Nucleus accumbens (tissue), 56 donors: ENCODE measurements at regions not wholly inside any gene's neighbourhood (a gene's known extent, or its start where the extent isn't known, plus 50 kb on each side); places are given as distances from the start of the nearest gene placed in this dataset.
"Not testable (repeated sequence)": the region's sequence is repeated elsewhere in the genome, so short reads cannot be mapped to it uniquely, and the experiment has no call there.

Source experiments
- DNase-seq, 56 donors: peaks; one replicate each; lab custom pipeline; 2025; lab: John Stamatoyannopoulos, UW

DNA sequence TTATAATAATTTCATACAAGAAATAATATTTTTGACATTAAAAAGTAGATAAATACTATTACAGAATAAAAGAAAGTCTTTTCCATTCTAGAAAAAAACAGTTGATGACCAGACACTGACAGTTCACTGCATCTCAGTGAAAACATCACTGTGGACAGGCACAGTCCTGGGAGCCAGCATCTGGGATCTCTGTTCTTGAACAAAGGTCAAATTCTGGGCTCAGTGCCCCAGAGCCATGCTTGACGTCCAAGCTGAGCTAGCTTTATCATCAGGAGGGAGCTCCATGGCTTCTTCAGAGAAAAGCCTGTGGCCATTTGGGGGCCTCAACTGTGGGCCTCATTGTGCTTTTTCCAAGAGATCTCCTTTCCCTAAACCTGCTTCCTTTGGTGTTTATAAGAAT, 86.1 kb upstream of the SRD5A2 start:
- DNase-seq: no peak

DNA sequence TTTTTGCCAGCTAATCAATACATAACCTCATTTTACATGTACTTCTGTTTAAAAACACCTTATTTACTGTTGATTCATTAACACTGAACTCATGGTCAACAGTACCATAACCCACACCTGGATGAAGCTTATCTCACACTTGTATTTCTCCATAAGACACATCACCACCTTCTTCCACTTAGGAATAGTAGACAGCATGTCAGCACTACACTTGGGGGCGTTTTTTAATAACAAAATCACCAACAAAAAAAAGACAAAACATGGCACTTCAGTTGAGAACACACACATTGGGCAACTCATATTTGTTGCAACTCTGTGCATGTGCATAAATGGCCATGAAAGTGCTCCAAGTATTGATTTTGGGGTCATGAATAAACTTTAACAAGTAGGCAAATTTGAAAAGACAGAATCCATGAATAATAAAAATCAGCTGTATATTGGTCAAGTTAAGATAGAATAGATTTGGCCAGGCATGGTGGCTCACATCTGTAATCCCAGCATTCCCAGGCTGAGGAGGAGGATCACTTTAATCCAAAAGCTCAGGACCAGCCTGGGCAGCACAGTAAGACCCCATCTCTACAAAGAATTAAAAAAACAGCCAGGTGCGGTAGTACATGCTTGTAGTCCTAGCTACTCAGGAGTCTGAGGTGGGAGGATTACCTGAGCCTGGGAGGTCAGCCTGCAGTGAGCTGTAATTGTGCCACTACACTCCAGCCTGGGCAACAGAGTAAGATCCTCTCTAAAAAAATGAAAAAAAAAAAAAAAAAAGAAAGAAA, 84.4 kb upstream of the SRD5A2 start:
- no peak for DNase-seq

DNA sequence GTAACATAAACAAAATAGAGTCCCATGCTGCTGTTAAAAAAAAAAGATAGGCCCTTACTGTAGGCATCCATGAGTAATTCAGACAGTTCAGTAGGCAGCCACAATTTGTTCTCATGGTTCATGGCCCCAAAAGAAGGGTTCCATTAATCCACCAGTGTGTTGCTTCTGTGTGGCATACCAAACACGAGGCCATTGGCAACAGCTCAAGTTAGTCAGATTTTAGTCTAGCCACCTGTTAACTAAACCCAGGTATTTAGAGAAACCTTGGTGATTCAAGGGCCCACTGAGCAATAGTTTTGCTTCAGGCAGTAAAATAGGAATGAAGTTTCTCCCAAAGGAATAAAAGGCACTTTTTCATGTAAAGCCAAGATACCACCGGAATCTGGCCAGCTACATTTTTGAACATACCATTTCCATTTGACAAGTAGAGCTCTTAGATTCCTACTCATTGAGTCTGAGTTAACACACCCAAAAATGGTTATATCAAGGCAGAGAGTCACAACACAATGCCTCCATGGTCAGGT, 80.1 kb upstream of the SRD5A2 start:
- DNase-seq: no peak

DNA sequence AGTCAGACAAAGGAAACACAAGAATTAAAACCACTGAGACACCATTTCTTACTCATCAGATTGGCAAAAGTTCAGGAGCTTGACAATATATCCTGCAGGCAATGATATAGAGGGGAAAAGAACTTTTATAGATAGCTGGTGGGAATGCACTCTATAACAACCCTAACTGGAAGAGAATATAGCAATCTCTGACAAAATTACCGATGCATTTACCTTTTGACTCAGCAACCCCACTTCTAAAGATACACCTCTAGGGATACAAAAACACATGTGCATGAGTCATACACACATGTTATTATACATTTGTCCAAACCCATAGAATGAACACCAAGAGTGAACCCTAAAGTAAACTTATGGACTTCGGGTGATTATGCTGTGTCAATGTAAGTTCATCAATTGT, 79.4 kb upstream of the SRD5A2 start:
- DNase-seq: no peak

DNA sequence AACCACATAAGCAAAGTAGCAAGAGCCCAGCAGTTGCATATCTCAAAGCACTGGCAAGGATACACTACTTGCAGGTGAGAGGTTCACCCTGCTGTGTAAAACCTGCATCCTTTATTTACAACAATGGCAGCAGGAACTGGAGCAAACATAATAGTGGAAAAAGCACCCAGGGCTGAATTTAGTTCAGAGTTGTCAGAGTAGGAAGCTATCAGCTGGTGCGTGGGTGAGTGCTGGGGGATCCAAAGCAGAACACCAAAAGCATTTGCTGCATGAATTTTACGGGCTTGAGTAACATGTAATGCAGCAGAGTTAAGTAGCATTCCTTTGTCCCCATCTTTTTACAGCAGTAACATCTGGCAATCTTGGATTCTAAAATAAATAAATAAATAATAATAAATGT, 73.5 kb upstream of the SRD5A2 start:
- DNase-seq: peak in 27 of 56 donors; percentile 0 to 55 (median 10)

DNA sequence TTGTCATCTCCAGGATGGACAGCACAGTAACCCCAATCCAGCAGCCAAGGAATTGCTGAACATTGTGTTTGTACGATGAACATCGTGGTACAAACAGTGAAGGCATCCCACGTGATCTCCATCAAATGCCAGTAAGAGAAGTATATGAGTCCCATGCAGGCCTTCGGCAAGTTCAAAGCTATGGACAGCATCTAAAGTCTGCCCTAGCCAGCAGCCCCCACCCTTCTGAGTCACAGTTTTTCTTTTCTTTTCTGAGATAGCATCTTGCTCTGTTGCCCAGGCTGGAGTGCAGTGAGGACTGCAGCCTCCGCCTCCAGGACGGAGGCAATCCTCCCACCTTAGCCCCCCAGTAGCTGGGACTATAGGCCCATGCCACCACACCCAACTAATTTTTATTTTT, 71.0 kb upstream of the SRD5A2 start:
- no peak for DNase-seq

DNA sequence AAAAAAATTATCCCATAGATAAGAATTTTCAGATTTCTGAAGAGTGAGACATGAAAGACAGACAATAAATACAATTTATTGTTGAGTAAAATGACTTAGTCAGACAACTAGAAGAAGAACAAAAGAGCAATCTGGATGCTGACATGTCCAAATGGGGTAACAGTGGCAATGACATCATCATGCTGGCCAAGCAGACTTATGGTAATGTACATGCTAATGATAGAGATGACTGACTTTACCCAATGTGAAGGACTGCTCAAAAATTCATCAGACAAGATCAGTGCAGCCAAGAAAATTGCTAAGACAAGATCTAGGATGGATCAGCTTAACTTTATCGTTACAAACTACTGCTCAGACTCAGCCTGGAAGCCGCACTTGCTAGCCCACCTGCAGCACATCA, 70.5 kb upstream of the SRD5A2 start:
- no peak for DNase-seq

DNA sequence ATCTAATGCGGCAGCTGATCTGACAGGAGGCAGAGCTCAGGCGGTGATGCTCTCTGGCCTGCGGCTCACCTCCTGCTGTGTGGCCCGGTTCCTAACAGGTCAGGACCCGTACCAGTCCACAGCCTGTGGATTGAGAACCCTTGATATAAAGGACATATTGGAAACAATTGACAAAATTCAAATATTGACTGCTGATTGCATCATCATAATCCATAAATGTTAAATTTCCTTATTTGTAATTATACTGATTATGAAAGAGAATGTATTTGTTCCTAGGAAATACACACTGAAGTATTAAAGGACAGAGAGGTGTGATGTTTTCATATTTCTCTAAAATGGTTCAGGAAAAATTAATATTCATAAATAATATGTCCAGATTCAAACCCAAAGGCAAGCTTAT, 63.8 kb upstream of the SRD5A2 start:
- no peak for DNase-seq

DNA sequence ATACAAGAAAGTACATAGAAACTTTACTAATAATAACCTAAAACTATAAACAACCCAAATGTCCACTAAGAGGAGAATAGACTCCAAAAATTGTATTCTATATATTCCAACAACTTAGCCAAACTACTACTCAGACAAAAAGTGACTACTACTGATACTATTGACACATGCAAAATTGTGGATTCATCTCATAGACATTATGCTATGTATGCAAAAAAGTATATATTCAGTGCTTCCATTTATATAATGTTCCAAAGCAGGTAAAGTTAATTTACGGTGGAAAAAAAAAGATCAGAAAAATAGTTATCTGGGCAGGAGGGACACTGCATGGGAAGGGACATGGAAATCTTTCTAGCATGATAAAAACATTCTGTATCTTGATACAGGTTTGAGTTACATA, 62.0 kb upstream of the SRD5A2 start:
- no peak for DNase-seq

DNA sequence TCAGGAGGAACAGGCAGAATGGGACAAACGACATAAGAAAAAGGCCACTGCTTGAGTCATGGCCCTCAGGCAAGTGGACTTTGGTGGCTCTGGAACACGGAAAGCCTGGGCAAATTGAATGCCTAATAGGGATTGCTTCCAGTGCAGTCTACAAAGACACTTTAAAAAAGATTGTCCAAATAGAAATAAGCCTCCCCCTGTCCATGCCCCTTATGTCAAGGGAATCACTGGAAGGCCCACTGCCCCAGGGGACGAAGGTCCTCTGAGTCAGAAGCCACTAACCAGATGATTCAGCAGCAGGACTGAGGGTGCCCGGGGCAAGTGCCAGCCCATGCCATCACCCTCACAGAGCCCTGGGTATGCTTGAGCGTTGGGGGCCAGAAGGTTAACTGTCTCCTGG, 51.5 kb upstream of the SRD5A2 start:
- DNase-seq: not testable (repeated sequence)
